Hepatocyte (in vitro differentiated cells): ENCODE measurements at regions not wholly inside any gene's neighbourhood (a gene's known extent, or its start where the extent isn't known, plus 50 kb on each side); places are given as distances from the start of the nearest gene placed in this dataset.

ENCODE experiments used
- EZH2phosphoT487 ChIP-seq: fragments of 200-600 bp; sonication (generic); IDR thresholded peaks from one replicate; pipeline ENCODE4 v1.6.1; 2018; ENCODE audit warnings: antibody characterized with exemption, mild to moderate bottlenecking, low read depth, moderate library complexity; ENCODE audit not compliant: unreplicated experiment, severe bottlenecking
- TF ChIP-seq, protein P1 (sequence below): fragments of 200-600 bp; sonication (generic); IDR thresholded peaks from 2 replicates; pipeline ENCODE4 v1.5.1; 2016; ENCODE audit warnings: antibody characterized with exemption, mild to moderate bottlenecking; ENCODE audit not compliant: poor library complexity

DNA sequence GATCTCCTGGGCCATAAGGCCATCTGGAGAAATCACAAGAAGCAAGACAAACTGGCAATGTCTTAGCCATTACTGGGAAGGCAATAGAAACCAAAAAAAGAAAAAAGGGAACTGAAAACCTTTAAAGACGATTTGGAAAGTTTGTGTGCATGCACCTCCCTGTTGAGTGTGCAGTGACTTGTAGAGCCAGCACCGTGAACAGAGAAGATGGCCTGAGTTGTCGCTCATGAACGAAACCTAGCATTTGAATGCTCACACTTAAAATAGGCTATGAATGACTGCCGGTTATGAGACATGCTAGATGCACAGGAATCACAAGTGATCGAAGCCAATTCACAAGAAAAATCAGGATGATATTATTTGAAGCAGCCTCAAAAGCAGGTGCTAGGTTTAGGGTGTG, 151.3 kb upstream of the ADO start:
- TF ChIP-seq, protein P1, sequence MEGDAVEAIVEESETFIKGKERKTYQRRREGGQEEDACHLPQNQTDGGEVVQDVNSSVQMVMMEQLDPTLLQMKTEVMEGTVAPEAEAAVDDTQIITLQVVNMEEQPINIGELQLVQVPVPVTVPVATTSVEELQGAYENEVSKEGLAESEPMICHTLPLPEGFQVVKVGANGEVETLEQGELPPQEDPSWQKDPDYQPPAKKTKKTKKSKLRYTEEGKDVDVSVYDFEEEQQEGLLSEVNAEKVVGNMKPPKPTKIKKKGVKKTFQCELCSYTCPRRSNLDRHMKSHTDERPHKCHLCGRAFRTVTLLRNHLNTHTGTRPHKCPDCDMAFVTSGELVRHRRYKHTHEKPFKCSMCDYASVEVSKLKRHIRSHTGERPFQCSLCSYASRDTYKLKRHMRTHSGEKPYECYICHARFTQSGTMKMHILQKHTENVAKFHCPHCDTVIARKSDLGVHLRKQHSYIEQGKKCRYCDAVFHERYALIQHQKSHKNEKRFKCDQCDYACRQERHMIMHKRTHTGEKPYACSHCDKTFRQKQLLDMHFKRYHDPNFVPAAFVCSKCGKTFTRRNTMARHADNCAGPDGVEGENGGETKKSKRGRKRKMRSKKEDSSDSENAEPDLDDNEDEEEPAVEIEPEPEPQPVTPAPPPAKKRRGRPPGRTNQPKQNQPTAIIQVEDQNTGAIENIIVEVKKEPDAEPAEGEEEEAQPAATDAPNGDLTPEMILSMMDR: no peak
- TF ChIP-seq EZH2phosphoT487: no peak
